Ishikawa (cell line): ENCODE measurements at regions not wholly inside any gene's neighbourhood (a gene's known extent, or its start where the extent isn't known, plus 50 kb on each side); places are given as distances from the start of the nearest gene placed in this dataset.

Experiments used
- CEBPB ChIP-seq: IDR thresholded peaks from 2 replicates; pipeline ENCODE4 v1.6.1; 2012
- EP300 ChIP-seq: IDR thresholded peaks from 2 replicates; pipeline ENCODE4 v1.6.1; 2012; ENCODE audit warnings: borderline replicate concordance
- NFIC ChIP-seq: IDR thresholded peaks from 2 replicates; pipeline ENCODE4 v1.6.1; 2012
- TAF1 ChIP-seq: IDR thresholded peaks from 2 replicates; pipeline ENCODE4 v1.6.1; 2012; ENCODE audit warnings: low read depth, mild to moderate bottlenecking
- YY1 ChIP-seq: IDR thresholded peaks from 2 replicates; pipeline ENCODE4 v1.6.1; 2012; ENCODE audit warnings: low read depth
- TF ChIP-seq, protein P1 (sequence below): IDR thresholded peaks from 2 replicates; pipeline ENCODE4 v1.6.1; 2012; ENCODE audit warnings: low read depth, mild to moderate bottlenecking
- TF ChIP-seq, protein P2 (sequence below): IDR thresholded peaks from 2 replicates; pipeline ENCODE4 v1.6.1; 2012

GRCh38 chr6:141326925-141327324 lies 805.8 kb upstream of the GJE1 start:
- TF ChIP-seq YY1 (no peak), TAF1 (no peak), NFIC (no peak), EP300 (no peak), CEBPB (no peak)
- TF ChIP-seq, protein P1, sequence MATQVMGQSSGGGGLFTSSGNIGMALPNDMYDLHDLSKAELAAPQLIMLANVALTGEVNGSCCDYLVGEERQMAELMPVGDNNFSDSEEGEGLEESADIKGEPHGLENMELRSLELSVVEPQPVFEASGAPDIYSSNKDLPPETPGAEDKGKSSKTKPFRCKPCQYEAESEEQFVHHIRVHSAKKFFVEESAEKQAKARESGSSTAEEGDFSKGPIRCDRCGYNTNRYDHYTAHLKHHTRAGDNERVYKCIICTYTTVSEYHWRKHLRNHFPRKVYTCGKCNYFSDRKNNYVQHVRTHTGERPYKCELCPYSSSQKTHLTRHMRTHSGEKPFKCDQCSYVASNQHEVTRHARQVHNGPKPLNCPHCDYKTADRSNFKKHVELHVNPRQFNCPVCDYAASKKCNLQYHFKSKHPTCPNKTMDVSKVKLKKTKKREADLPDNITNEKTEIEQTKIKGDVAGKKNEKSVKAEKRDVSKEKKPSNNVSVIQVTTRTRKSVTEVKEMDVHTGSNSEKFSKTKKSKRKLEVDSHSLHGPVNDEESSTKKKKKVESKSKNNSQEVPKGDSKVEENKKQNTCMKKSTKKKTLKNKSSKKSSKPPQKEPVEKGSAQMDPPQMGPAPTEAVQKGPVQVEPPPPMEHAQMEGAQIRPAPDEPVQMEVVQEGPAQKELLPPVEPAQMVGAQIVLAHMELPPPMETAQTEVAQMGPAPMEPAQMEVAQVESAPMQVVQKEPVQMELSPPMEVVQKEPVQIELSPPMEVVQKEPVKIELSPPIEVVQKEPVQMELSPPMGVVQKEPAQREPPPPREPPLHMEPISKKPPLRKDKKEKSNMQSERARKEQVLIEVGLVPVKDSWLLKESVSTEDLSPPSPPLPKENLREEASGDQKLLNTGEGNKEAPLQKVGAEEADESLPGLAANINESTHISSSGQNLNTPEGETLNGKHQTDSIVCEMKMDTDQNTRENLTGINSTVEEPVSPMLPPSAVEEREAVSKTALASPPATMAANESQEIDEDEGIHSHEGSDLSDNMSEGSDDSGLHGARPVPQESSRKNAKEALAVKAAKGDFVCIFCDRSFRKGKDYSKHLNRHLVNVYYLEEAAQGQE = no peak
- TF ChIP-seq, protein P2, sequence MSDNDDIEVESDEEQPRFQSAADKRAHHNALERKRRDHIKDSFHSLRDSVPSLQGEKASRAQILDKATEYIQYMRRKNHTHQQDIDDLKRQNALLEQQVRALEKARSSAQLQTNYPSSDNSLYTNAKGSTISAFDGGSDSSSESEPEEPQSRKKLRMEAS = no peak
